ENCODE measurements at regions not wholly inside any gene's neighbourhood (a gene's known extent, or its start where the extent isn't known, plus 50 kb on each side); places are given as distances from the start of the nearest gene placed in this dataset.

DNA sequence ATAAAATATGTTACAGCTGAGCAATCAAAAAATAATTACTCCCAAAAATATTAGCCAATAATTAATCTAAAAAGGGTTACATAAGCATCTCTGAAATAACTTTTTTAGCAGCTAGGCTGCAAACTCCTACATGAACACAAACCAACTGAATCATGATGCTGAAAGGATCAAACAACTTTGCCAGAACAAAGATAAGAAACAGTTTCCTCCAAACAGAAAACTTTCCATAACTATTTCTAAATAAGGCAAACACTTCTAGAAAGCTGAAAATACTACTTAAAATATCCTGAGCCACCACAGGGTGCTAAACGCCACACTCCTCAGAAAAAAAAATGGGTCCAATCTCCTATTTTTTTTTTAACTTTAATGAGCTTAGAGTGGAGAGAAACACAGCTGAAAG lies 68.6 kb upstream of the ARHGAP32 start:
- DNase-seq (ENCODE audit: low read depth): no peak
- CTCF ChIA-PET: no interaction called here
- no peak overlapping the region for H3K4me3 ChIP-seq (ENCODE audit: low read depth, low read length)
- H3K27me3 ChIP-seq (ENCODE audit: control insufficient read depth, insufficient read depth, low read length): no peaks in the 10 kb centered on the region
- TF ChIP-seq, protein P1, sequence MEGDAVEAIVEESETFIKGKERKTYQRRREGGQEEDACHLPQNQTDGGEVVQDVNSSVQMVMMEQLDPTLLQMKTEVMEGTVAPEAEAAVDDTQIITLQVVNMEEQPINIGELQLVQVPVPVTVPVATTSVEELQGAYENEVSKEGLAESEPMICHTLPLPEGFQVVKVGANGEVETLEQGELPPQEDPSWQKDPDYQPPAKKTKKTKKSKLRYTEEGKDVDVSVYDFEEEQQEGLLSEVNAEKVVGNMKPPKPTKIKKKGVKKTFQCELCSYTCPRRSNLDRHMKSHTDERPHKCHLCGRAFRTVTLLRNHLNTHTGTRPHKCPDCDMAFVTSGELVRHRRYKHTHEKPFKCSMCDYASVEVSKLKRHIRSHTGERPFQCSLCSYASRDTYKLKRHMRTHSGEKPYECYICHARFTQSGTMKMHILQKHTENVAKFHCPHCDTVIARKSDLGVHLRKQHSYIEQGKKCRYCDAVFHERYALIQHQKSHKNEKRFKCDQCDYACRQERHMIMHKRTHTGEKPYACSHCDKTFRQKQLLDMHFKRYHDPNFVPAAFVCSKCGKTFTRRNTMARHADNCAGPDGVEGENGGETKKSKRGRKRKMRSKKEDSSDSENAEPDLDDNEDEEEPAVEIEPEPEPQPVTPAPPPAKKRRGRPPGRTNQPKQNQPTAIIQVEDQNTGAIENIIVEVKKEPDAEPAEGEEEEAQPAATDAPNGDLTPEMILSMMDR (IDR thresholded peaks at IDR 0.05; ENCODE audit: insufficient read depth, low read depth, low read length): no peak
- no peaks in the 10 kb centered on the region for H3K36me3 ChIP-seq (ENCODE audit: control insufficient read depth, insufficient read depth, low read length)
- POLR2A ChIA-PET: no interaction called here

DNA sequence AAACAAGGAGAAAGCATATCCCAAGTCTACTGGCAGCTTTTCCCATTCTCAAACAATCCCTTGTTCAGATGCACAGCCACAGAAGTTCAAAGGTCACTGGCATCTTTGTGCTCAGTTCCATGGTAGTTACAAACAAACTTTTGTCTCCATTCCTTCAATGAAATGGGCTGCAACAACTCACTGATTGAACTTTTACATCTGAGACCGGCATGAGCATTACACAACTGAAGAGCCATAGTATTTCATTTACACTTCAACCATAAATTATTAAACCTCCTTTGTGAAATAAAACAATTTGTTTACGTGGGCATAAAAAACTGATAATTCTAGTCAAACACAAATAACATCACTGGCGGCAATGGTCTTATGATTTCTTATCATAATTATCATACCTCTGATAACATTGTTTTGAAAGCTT lies 67.8 kb upstream of the ARHGAP32 start:
- DNase-seq (ENCODE audit: low read depth): no peak
- TF ChIP-seq, protein P1 (IDR thresholded peaks at IDR 0.05; ENCODE audit: insufficient read depth, low read depth, low read length): no peak
- POLR2A ChIA-PET: no interaction called here
- CTCF ChIA-PET: interaction anchor here (1.1 to 1.4 kb wide), 3 partner anchors 9 to 72 kb away, joined by 3 to 4 read pairs (median 3); no protein-coding TSS in a partner anchor
- Histone ChIP-seq H3K27me3 (ENCODE audit: control insufficient read depth, insufficient read depth, low read length) (no peaks in the 10 kb centered on the region), H3K36me3 (ENCODE audit: control insufficient read depth, insufficient read depth, low read length) (no peaks in the 10 kb centered on the region), H3K4me3 (ENCODE audit: low read depth, low read length) (no peak overlapping the region)

DNA sequence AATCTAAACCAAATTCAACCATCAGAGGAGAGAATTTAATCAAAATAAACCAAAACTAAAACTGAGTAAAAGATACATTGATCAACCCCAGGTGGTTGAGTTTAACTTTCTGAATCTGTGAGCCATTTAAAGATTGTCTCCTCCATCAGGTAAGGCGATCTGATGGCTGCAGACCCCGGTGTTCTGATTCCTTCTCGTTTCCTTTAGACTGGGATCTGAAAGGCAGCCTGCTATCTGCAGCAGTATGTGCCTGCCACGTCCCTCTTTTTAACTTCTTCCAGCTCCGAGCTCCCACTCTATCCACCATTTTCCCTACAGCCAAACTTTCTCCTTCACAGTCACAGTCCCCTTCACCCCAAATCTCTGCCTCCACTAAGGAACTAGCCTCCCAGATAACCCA lies 66.1 kb upstream of the ARHGAP32 start:
- TF ChIP-seq, protein P1 (IDR thresholded peaks at IDR 0.05; ENCODE audit: insufficient read depth, low read depth, low read length): no peak
- Histone ChIP-seq H3K4me3 (ENCODE audit: low read depth, low read length) (no peak overlapping the region), H3K27me3 (ENCODE audit: control insufficient read depth, insufficient read depth, low read length) (no peaks in the 10 kb centered on the region), H3K36me3 (ENCODE audit: control insufficient read depth, insufficient read depth, low read length) (no peaks in the 10 kb centered on the region)
- no peak for DNase-seq (ENCODE audit: low read depth)
- ChIA-PET POLR2A (no interaction called here), CTCF (interaction anchor here (1.7 kb wide), 1 partner anchor 27 kb away, joined by 4 read pairs; no protein-coding TSS in a partner anchor)

DNA sequence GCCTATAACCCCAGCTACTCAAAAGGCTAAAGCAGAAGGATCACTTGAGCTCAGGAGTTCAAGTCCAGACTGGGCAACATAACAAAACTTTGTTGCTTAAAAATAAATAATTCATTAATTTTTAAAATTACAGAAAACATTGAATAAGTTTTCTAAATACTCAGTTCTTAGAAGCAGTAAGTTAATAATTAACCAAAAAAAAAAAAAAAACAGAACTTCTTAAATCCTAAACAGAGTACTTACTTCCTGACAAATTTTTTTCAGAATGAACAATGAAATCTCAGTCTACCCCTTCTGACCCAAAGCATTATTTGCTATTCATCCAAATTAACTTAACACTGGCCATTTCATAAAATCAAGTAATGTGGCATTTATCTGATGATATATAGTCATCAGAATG lies 65.4 kb upstream of the ARHGAP32 start:
- TF ChIP-seq, protein P1 (IDR thresholded peaks at IDR 0.05; ENCODE audit: insufficient read depth, low read depth, low read length): no peak
- CTCF ChIA-PET: interaction anchor here (0.7 kb wide), 1 partner anchor 74 kb away, joined by 3 read pairs; no protein-coding TSS in a partner anchor

DNA sequence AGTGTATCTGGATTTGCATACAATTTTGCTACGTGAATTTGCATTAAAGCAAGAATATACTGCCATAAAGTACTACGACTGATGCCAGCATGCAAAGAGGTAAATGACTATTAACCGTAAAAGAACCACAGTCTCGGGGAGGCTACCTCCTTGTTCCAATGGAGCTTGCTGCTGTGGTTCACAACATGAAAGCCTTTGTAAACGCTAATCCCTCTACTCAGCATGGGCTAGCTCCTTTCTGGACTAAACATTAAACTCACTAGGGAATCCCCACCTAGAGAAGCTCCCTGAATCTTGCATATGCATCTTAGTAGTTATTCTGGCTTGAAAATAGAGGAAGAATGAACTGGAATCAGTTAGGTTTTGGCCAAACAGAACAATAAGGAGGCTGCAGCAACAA lies 60.5 kb upstream of the ARHGAP32 start:
- no peak for DNase-seq (ENCODE audit: low read depth)
- ChIA-PET POLR2A (no interaction called here), CTCF (no interaction called here)
- Histone ChIP-seq H3K4me3 (ENCODE audit: low read depth, low read length) (no peak overlapping the region), H3K36me3 (ENCODE audit: control insufficient read depth, insufficient read depth, low read length) (no peaks in the 10 kb centered on the region), H3K27me3 (ENCODE audit: control insufficient read depth, insufficient read depth, low read length) (no peaks in the 10 kb centered on the region)
- TF ChIP-seq, protein P1 (IDR thresholded peaks at IDR 0.05; ENCODE audit: insufficient read depth, low read depth, low read length): no peak

More for the DNA sequence above, 65.4 kb upstream of the ARHGAP32 start:
- DNase-seq (ENCODE audit: low read depth): no peak
- POLR2A ChIA-PET: no interaction called here
- H3K4me3 ChIP-seq (ENCODE audit: low read depth, low read length): no peak overlapping the region
- no peaks in the 10 kb centered on the region for H3K27me3 ChIP-seq (ENCODE audit: control insufficient read depth, insufficient read depth, low read length)
- no peaks in the 10 kb centered on the region for H3K36me3 ChIP-seq (ENCODE audit: control insufficient read depth, insufficient read depth, low read length)
